ENCODE measurements at regions not wholly inside any gene's neighbourhood (a gene's known extent, or its start where the extent isn't known, plus 50 kb on each side); places are given as distances from the start of the nearest gene placed in this dataset.

- Histone ChIP-seq H3K27ac (ENCODE audit: low read depth in 1 of 2, low read length in 2 of 2) (no peak overlapping the region), H3K27me3 (ENCODE audit: control insufficient read depth in 1 of 2, insufficient read depth in 2 of 2, low read length in 2 of 2) (no peaks in the 10 kb centered on the region), H3K9me3 (ENCODE audit: control insufficient read depth in 1 of 2, insufficient read depth in 1 of 2, low read length in 2 of 2) (peaks cover 4 to 6% of the 10 kb centered on the region in 2 experiments), H3K36me3 (ENCODE audit: insufficient read depth, low read length) (no peaks in the 10 kb centered on the region), H3K4me1 (ENCODE audit: insufficient read depth, low read length) (no peaks in the 10 kb centered on the region), H3K4me3 (ENCODE audit: low read length) (no peak overlapping the region)
- H3K27me3 Mint-ChIP-seq: no peaks in the 10 kb centered on the region
- no peak for TF ChIP-seq CTCF (IDR thresholded peaks at IDR 0.05)
- DNase-seq: no peak
- ChIA-PET CTCF (interaction anchor here (1.2 kb wide), 1 partner anchor 13 kb away, joined by 4 read pairs; no protein-coding TSS in a partner anchor), POLR2A (no interaction called here)
- no peak overlapping the region for H3K4me3 Mint-ChIP-seq
- peaks cover 16% of the 10 kb centered on the region for H3K9me3 Mint-ChIP-seq
- intact Hi-C loops (cut with DNase I, micrococcal nuclease): no loop called here
- ATAC-seq (ENCODE audit: poor library complexity): no peak
- H3K27ac Mint-ChIP-seq: no peak overlapping the region
- H3K36me3 Mint-ChIP-seq (ENCODE audit: low read depth): no peaks in the 10 kb centered on the region
- no peaks in the 10 kb centered on the region for H3K4me1 Mint-ChIP-seq (ENCODE audit: low read depth)
Observed at GRCh38 chr3:21017115-21017852, 733.7 kb downstream of the ZNF385D start.

- DNase-seq (no peak), ATAC-seq (ENCODE audit: poor library complexity) (no peak)
- intact Hi-C loops (cut with DNase I, micrococcal nuclease): no loop called here
- POLR2A ChIA-PET: no interaction called here
- Mint-ChIP-seq H3K36me3 (ENCODE audit: low read depth) (no peaks in the 10 kb centered on the region), H3K27me3 (no peaks in the 10 kb centered on the region), H3K4me1 (ENCODE audit: low read depth) (no peaks in the 10 kb centered on the region), H3K4me3 (no peak overlapping the region), H3K27ac (no peak overlapping the region), H3K9me3 (peaks cover 19% of the 10 kb centered on the region)
- Histone ChIP-seq H3K27me3 (ENCODE audit: control insufficient read depth in 1 of 2, insufficient read depth in 2 of 2, low read length in 2 of 2) (no peaks in the 10 kb centered on the region), H3K9me3 (ENCODE audit: control insufficient read depth in 1 of 2, insufficient read depth in 1 of 2, low read length in 2 of 2) (peaks cover 0 to 6% of the 10 kb centered on the region in 2 experiments), H3K4me1 (ENCODE audit: insufficient read depth, low read length) (no peaks in the 10 kb centered on the region), H3K4me3 (ENCODE audit: low read length) (no peak overlapping the region), H3K27ac (ENCODE audit: low read depth in 1 of 2, low read length in 2 of 2) (no peak overlapping the region), H3K36me3 (ENCODE audit: insufficient read depth, low read length) (no peaks in the 10 kb centered on the region)
- CTCF ChIA-PET: no interaction called here
- TF ChIP-seq CTCF (IDR thresholded peaks at IDR 0.05): no peak
Observed at GRCh38 chr3:21013566-21013965, 737.4 kb downstream of the ZNF385D start.

GRCh38 chr3:20999661-21000060 lies 751.3 kb downstream of the ZNF385D start:
- TF ChIP-seq CTCF (IDR thresholded peaks at IDR 0.05): no peak
- Mint-ChIP-seq H3K9me3 (peaks cover 6% of the 10 kb centered on the region), H3K27me3 (no peaks in the 10 kb centered on the region), H3K36me3 (ENCODE audit: low read depth) (no peaks in the 10 kb centered on the region), H3K4me3 (no peak overlapping the region), H3K27ac (no peak overlapping the region), H3K4me1 (ENCODE audit: low read depth) (no peaks in the 10 kb centered on the region)
- no peak overlapping the region for H3K4me3 ChIP-seq (ENCODE audit: low read length)
- no peaks in the 10 kb centered on the region for H3K9me3 ChIP-seq (ENCODE audit: control insufficient read depth in 1 of 2, insufficient read depth in 1 of 2, low read length in 2 of 2)
- no peaks in the 10 kb centered on the region for H3K27me3 ChIP-seq (ENCODE audit: control insufficient read depth in 1 of 2, insufficient read depth in 2 of 2, low read length in 2 of 2)
- DNase-seq (no peak), ATAC-seq (ENCODE audit: poor library complexity) (no peak)
- no peaks in the 10 kb centered on the region for H3K4me1 ChIP-seq (ENCODE audit: insufficient read depth, low read length)
- intact Hi-C loops (cut with DNase I, micrococcal nuclease): no loop called here
- H3K27ac ChIP-seq (ENCODE audit: low read depth in 1 of 2, low read length in 2 of 2): no peak overlapping the region
- POLR2A ChIA-PET: no interaction called here
- no peaks in the 10 kb centered on the region for H3K36me3 ChIP-seq (ENCODE audit: insufficient read depth, low read length)
- CTCF ChIA-PET: no interaction called here
